Dedifferentiated amniotic fluid mesenchymal stem cell (primary cell): ENCODE measurements at regions not wholly inside any gene's neighbourhood (a gene's known extent, or its start where the extent isn't known, plus 50 kb on each side); places are given as distances from the start of the nearest gene placed in this dataset.

Experiments used
- DNase-seq: peaks from one replicate; pipeline ENCODE4 v3.0.0-alpha.2; 2016; ENCODE audit errors: extremely low spot score

GRCh38 chr2:8472545-8473323, 209.1 kb upstream of the ID2 start:
- DNase-seq: no peak

DNA sequence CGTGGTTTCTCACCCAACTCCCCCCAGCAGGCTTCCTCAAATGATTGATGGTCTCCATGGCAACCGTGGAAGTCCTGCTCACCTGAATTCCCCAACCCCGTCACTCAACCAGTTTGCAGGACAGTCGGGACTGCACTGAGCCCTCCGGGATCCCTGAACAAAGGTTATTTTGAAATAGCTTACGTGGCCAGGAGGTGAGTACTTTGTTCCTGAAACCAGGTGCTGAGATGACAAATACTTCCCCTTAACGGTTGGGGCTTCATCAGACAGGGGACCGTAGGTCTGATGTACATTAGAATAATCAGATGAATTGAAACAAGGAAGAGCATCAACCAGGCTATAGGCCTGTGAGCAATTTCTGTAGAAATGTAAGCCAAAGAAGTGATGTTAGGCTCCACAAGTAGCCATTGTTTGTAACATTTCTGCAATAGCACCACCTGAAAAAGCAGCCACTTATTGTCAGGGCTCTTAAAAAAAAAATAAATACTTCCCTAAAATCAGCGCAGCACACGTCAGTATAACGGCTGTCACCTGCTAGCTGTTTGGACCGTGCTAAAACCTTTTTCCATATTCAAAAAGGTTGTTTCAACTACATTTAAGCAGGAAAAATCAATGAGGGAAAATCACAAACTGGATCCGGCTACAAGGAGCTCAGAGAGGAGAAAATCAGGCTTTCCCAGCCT, 206.4 kb upstream of the ID2 start:
- DNase-seq: no peak

DNA sequence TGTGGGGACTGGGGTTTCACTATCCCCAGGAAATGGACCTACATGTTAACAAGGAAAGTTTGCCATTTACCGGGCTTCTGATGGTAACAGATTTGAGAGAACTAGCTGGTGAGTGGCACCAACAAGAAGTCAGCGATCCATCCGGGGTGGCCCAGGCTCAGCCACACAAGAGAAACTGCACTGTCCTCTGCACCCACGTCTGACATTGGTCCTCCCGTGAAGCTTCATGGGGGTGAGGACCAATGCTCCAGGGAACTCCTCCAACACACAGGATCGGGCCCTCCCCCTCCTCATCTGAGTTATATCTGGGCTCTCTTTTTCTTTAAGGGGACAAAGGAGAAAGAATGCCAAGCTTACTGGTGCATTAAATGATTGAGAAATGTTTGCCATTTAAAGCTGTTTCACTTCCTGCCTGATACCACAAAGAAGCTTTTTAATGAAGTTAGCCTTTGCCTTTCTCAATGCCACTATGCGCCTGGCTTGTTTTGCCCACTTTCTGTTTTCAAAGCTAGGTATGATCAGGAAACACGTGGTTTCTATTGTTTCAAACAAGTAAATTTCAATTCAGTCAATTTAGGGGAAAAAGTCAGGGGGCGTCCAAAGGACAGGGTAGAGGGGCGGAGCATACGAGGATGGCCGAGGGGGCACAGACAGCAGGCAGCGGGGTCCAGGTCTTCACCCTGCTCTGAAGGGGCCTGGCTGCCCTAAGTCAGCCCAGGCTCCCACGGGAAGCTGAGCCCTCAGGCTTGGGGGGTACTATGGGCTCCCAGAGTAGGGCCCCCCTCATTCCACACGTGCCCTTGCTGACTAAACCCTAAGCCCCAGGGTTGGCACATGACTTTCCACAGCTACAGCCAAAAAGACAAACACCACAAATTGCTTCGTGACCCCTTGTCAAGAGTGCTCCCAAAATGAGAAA, 204.0 kb upstream of the ID2 start:
- DNase-seq: no peak

GRCh38 chr2:8478471-8478793, 203.4 kb upstream of the ID2 start:
- DNase-seq: no peak

GRCh38 chr2:8479298-8479697, 202.6 kb upstream of the ID2 start:
- no peak for DNase-seq

- DNase-seq: no peak
These were observed 200.9 kb upstream of the ID2 start for GRCh38 chr2:8480915-8481314.

- no peak for DNase-seq
These were observed 200.3 kb upstream of the ID2 start for GRCh38 chr2:8481463-8482009.

- DNase-seq: no peak
These were observed 199.4 kb upstream of the ID2 start for GRCh38 chr2:8482432-8482831.

DNA sequence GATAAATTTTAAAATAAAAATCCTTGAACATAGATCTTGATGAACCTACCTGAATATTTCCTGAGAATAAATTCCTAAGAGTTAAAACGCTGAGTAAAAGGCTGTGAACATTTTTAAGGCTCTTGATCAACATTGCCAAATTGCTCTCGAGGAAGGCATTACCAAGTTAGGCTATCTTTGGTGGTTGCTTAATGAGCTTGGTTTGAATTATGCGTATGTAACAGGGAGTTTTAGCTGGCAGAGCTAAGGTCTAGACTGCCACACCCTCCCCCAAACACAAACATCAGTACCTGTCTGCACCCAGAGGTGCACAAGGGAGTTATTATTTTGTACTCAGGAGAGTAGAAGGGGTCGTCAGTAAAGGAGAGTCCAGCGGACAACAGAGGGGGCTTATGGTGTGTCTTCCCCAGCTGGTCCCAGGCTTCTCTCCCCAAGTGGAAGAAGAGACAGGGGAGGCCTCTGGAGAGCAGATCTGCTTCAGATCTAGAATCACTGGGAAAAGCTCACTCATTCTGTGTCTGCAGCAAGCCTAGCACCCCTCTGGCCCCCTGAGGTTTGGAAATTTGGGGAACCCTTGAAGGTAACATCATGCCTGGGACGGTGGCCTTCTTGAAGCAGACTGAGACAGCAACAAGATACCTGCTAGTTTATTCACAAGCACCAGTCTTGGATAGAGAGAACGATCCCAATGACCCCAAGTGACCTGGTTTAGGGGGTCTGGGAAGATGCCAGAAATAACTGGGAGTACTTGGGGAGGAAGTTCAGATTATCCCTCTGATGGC, 197.2 kb upstream of the ID2 start:
- no peak for DNase-seq

GRCh38 chr2:8485736-8486135, 196.1 kb upstream of the ID2 start:
- DNase-seq: no peak

DNA sequence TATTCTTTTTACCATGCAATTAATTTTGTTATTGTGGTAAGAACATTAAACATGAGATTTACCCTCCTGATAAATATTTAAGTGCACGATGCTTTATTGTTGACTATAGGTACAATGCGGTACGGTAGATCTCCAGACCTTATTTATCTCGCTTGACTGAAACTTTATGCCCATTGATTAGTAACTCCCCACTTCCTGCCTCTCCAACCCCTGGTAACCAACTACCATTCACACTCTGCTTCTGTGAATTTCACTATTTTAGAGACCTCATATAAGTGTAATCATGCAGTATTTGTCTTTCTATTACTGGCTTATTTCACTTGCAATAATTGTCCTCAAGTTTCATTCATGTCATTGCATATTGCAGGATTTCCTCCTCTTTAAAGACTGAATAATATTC, 195.7 kb upstream of the ID2 start:
- no peak for DNase-seq

GRCh38 chr2:8487461-8487932, 194.4 kb upstream of the ID2 start:
- no peak for DNase-seq

DNA sequence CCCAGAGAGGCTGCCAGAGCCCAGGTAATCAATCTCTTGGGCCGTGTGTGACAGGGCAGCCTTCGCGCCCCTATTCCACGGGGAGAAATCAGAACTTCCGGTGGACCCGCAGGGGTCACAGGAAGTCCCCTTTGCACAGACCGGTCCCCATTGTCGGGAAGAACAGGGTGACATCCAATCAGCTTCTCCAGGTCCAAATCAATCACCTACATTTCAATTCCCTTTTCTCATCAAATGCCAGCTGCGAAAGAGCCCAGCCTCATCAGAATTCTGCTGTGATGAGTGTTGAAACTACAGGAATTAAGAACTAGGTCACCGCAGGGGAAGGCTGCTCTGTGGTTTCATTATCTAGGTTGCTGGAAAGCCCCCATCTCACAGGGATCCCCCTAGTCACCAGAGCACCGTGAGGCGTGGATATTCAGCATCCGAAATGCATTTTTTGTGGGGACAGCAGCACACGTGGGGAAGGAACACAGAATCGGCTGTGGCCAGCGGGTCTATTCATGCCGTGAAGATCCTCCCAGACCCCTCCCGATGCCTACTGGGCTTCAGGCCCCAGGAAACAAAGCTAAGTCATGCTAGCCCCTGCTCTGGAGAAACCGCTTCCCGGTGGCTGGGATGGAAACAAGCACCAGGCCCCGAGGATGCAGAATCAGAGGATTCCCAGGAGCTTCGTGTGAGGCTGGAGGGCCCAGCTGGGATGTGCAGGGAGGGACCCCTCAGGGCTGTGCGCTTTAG, 193.7 kb upstream of the ID2 start:
- no peak for DNase-seq

DNA sequence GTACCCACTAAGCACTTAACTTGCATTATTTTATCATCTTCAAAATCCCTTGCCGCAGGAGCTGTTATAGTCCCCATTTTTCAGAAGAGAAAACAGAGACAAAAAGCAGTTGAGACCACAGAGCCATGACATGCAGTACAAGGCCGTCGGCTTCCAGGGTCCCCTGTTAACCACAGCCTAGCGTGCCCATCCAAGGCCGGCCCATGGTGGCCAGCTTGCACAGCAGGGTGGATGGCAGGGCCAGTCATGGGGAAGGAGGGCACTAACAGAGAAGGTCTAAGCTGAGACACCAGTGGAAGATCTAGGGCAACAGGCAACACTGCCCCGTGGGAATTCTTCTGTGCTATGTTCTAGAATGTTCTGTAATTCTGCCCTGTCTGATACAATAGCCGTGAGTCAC, 192.6 kb upstream of the ID2 start:
- no peak for DNase-seq

DNA sequence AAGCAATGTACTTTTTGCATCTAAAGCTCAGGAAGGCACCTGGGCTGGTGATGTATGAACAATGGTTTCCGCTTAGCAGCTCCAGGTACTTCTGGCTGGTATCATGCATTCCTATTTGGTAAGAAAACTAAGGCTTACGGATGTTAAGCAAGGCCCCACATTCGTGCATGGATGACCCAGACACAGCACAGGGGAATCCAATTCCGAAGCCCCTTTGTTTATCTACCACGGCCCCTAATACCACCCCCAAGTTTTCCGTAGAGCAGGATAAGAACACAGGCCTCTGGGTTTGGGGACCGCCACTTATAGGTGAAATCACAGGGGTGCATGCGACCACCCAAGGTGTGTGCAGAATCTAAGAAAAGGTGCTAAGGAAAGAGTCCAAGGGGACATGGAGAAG, 192.1 kb upstream of the ID2 start:
- DNase-seq: no peak

DNA sequence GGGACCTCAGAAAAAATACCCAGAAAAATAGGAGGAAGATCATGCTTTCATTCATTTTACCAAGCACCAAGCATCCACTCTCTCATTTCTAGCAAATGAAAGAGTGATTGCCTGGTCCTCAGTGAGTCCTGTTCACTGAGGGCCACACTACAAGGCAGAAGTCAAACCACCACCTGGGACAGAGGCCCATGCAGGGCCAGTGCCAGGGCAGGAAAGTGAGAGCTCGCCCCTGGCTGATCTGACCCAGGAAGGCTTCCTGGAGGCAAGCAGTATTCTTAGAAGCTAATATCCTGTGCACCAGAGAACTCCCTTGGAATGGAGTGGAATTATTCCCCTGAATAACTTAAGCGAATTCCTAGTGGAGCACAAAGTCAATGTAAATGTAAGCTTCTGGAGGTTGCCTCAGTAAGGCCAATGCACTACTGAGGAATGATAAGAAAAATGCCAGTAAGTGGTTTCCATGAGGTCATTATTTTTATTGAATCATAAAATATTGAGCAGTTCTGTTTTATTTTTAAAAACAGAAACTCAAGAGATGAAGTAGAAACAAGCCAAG, 191.6 kb upstream of the ID2 start:
- no peak for DNase-seq

GRCh38 chr2:8491296-8492027, 190.4 kb upstream of the ID2 start:
- DNase-seq: no peak

DNA sequence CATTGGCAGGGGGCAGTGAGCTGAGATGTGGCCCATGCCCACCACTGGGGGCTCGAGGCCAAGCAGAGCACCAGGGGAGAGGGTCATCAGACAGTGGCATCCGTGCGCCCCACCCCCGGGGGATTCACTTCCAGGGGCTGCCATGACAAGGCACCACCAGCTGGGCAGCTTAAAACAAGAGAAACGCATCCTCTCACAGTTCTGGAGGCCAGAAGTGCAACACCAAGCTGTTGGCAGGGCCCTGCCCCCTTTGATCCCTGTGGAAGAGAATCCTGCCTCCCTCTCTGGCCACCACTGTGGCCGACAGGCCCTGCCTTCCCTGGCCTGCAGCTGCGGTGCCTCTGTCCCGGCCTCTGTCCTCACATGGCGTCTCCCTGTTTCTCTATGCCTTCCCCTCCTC, 187.7 kb upstream of the ID2 start:
- no peak for DNase-seq

- no peak for DNase-seq
These were observed 187.3 kb upstream of the ID2 start for GRCh38 chr2:8494589-8494988.
